NCI-H2107 (cell line): ENCODE measurements at regions not wholly inside any gene's neighbourhood (a gene's known extent, or its start where the extent isn't known, plus 50 kb on each side); places are given as distances from the start of the nearest gene placed in this dataset.

Experiments
- DNase-seq: peaks from one replicate; lab custom pipeline; 2025; lab: John Stamatoyannopoulos, UW

DNA sequence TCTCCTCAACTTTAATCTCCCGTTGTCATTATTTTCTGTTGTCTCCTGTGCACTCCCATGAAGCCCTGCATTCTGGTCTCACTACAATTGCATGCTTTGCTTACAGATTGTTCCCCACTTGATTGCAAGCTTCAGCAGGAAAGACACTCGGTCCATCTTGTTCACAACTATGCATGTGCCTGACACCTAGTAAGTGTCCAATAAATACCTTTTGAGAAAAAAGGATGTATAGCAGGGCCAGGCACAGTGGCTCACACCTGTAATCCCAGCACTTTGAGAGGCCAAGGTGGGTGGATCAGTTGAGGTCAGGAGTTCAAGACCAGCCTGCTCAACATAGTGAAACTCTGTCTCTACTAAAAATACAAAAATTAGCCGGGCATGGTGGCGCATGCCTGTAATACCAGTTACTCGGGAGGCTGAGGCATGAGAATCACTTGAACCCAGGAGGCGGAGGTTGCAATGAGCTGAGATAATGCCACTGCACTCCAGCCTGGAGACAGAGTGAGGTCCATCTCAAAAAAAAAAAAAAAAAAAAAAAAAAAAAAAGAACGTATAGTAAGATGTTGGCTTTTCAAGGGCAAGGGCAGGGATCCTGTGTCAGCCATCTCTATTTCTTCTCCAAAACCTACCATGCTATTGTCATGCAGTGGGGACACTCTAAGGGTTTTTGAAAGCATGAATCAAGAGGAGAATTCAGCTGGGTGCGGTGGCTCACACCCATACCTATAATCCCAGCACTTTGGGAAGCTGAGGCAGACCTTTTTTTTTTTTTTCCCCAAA, 338.3 kb downstream of the MYCN start:
- DNase-seq = no peak

DNA sequence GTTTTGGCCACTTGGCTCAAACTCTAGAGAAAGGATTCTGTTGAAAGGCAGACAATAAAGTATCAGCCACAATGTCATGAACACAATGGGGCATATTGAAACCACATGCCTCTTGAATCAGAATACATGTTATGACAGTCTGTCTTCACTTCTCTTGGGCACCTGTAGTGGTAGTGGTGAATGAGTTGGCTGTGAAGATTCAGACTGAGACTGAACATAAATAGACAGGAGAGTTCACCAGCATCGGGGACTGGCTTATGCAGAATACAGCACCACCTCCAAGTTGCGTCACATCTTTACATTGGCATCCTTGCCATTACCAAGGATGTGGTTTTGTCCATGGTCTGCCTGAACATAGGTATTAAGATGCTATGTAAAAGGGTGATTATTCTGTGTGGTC, 336.8 kb downstream of the MYCN start:
- no peak for DNase-seq

DNA sequence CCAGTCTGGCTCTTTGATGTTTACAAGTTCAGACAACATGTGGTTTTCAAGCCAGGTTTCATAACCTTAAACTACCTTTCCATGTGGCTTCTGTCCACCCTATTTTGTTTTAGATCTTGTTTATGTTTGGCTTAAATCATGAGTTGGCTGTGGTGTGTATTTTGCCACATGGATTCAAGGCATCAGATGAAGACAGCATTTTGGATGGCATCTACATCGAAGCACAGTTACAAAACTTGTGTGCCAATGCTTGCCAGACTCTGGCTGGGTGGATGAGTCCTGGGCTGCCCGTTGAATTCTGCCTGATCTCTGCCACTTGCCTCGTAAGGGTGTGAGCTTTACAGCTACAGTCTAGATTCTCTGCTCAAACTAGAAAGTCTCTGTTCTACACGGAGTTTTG, 335.3 kb downstream of the MYCN start:
- no peak for DNase-seq

DNA sequence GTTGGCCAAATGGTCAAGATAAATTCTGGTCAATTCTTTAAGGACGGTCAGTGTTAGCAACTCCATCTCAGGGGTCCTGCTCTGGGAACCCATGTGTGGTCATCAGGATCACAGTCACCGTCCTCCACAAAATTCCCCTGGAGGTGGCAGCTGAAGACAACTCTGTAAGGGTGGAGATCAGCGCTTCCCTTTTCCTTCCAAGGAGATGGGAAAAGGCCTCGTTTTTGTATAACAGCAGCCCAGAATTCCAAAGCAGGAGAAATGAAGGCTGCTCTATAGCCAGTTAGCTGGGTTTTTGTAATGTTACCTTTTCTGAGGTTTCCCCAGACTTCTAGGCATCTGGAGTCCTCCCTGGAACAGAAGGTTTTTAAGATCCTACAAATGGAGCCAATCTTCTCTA, 334.8 kb downstream of the MYCN start:
- DNase-seq = no peak

DNA sequence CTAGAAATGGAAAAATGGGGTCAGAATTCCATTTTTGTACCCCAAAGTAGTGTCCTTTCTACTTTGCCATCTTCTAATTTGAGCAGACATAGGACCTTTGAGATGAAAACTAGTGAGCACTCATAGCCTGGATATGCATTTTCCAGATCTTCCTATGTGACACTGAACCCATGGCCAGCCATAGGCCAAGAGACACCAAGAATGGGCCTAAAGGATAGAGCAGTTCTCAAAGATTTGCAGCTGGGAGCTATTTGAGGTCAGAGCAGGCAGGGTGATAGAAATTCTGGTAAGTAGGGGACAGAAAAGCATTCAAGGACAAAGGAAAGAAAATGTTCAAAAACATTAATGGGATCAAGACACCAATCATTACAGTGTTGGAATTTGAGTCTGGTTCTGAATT, 332.8 kb downstream of the MYCN start:
- no peak for DNase-seq

DNA sequence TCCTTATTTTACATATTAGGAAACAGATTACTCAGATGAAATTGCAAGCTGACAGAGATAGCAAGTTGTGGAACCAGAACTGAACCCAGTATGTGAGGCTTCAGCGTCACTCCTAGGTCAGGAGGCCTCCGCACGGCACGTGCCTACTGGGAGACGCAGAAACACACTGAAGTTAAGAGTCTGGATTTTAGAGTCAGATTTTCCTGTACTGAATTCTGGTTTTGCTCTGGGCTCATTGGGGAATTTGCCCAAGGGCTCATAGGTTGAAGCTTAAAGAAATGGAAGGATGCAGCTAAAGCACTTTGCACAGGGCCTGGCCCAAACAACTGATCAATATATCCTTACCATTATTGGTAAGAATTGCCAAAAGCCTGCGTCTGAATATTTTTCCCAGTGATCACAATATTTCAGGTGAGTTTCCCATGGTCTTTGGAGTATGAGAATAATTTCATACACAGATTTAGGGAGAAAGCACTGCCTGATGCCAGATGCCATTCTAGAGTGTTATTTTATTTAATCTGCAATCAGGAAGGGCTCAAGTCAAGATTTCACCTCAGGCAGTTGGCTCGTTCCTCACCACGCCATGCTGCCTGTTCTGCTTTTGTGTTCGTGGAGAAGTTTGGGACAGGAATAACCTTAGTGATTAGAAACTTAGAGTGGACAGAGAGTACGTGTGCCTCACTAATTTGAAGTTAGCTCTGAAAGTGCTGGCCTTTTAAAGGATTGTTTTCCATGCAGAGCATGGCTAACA, 331.9 kb downstream of the MYCN start:
- DNase-seq = no peak

DNA sequence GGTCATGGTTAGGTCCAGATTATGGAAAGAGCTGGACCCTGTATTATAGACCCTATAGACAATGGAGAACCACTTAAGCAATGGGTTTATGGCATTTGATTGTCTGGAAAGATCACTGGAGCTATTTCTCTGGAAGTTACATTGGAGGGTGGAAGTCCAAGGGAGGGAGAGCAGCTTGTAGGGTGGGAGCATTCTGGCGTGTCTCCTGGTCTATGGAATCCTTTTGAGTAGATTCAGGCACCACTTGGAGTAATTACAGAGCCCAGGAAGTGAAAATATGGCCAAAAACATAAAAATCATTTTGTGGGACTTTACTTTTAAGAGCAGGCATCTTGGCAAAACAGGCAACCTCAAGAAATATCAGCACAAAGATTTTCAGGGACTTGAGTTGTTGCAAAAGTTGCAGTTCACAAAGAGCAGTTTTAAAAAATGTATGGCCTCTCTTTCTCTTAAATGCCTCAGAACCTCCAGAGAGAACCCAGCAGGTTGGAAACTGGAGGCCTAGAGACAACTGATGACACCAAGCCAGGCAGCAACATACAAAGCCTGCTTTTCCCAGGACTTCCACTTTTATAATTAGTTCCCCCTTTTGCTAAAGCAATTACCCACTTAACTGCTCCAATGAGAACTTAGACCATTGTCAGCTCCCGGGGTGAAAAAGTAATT, 331.0 kb downstream of the MYCN start:
- no peak for DNase-seq

DNA sequence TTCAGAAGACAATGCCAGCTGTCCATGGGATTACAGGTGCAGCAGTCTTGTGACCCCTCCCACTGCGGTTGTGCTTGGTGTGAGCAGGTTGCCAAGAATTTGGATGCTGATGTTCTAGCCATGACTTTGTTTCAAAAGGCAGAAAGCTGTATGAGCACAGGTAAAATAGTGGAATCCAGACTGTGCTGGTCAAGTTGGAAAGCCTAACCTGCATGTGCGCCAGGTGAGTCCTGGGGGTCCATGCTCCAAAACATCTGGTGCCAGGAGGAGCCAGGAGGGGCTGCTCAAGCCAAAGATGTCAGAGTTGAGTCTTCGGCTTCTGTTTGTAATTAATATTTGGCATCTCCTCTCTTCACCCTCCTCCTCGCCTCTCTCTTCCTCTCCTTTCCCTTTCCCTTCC, 330.1 kb downstream of the MYCN start:
- no peak for DNase-seq

DNA sequence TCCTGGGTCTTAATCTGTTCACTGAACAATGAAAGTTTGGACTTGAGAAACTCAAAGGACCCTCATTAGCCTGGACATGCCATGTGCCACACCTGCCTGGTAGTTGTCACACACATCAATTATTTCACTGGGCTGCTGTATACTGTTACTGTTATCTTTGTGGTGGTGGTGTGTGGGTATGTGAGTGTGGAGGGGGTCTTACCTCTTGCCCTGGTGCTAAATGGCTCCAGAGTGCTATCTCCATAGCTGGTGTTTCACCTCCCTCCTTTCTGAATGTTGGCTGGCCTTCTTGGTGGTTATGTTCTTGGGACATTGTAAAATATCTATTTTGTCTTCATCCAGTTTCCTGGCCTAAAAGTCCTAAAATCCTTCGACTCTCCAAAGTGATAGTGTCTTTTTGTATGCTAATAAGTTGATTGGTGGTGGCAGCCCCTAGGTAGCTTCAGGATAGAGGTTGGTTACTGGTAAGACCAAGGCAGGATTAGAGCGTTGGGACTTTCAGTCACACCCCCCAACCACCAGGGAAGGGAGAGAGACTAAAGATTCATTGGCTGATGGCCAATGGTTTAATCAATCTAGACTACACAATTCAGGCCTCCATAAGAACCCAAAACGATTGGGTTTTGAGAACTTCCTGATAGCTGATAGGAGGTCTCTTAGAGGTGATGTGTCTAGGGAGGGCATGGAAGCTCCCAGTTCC, 328.1 kb downstream of the MYCN start:
- DNase-seq = no peak

DNA sequence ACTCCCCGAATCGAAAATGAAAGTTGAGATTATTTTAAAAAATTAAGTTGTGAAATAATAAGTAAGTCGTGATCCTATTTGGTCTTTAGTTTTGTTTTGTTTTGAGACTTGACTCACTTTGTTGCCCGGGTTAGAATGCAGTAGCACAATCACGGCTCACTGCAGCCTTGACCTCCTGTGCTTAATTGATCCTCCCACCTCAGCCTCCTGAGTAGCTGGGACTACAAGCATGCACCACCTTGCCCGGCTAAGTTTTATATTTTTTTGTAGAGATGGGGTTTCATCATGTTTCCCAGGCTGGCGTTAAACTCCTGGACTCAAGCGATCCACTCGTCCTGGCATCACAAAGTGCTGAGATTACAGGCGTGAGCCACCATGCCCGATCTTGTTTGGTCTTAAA, 326.2 kb downstream of the MYCN start:
- DNase-seq = no peak

DNA sequence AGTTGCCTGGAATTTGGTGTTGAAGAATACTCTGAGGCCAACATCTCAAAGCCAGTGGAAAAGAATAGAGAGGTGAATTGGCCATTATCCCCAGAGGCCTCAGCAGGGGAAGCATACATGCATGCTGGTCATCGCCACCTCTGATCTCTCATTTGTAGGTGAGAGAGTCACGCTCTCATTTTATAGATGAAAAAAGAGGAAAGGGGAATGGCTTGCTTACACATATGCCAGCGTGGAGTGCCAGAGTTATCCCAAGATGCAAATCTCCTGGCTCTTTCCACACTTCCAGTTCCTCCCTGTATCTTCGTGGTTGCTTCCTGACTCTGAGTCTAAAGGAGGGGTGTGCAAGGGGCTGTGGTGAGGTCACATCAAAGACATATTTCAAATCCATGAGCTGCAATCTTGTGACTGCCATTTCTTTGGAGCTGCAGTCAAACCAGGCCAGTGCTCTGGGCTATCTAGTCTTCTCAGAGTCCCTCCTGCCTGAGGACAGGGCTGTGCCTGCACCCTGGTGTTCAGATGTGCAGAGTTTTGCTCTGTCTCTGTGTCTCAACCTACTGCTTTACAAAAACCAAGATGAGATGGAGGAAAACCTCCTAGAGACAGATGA, 324.7 kb downstream of the MYCN start:
- DNase-seq = no peak

DNA sequence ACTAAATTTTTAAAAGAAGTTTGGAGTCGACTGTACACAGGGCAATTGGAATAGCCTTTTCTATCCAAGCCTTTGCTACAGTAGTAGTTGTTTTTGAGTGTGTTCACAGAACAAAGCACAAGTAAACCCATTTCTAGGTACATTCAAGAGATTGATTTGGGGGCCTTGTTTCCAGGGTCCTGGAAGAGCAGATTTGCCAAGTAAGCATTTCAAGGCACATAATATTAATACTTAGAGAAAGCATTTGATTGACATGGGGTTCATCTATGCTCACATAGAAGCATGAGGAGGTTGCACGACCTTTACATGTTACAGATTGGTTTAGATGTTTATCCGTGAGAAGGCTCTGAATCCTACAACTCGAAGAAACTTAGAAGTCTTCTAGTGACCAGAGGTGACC, 324.1 kb downstream of the MYCN start:
- DNase-seq = no peak

DNA sequence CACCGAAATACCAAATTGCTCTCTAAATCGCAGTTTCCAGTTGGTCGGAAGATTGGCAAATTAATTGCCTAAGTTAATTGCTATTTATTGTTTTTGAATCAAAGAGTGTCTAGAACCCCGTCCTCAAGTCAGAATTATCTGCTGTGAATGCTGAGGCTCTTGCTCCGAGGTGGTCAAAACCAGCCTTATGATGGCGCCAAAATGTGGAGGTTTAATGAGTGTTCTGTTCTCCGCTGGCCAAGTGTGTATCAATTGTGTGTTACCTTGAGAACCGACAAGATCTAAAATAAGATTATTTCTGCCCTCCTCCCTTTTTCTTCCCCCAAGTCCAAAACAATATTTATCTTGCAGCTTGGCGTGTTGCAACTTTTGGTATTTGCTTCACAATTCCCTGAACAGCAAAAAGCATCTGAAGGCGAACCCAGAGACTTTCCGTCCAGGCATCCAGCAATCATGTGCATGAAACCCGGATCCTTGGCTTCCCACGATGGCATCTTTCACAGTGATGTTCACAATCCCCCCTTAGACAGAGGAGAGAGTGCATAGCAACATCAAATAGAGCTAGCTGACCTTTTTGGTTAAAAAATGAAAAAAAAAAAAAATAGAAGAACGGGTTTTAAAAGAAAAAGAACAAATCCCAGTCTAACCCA, 323.0 kb downstream of the MYCN start:
- no peak for DNase-seq

DNA sequence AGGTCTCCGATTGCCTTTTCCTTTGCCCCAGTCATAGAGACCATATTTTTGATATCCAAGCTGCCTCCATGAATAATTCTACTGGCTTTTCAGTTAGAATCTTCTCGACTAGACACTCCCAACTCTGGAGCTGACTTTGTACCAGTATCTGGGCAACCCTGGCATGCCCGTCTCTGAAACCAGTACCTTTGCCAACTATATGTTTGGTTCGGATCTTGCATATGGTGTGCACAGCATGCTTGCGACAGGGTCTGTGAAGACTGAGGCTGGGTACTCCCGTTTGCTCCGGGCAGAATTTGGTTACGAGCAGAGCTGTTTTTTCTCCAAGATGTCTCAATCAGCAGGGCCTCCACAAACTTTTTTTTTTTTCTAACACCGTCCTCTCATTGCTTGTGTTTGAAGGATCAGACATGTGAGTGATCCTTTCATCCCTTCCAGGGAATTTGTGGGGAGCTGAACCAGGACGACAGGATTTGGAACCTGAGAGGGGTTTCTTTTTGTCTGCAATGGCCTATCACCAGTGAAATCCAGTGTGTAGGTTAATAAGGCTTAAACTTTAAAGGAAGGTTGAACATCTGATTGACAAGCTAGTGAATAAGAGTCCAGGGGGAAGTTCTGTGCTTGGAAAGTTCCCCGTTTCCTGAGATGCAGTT, 322.3 kb downstream of the MYCN start:
- no peak for DNase-seq

DNA sequence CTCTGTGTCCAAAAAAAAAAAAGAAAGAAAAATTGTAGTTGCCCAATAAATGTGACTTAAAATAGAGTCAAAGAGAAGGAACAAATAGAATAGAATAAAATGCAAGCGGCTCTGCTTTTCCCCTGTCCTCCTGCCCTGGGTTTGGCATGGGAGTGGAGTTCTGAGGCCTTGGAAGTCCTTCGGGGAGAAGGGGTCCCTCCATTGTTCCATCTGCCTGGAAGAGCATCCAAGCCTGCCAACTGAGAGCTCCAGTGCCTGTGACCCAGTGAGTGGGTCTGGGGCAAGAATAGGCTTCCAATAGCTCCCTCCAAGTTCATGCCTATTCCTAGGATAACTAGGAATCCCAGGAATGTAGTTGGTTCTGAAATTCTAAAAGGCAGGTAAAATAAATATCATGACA, 321.4 kb downstream of the MYCN start:
- DNase-seq = no peak

DNA sequence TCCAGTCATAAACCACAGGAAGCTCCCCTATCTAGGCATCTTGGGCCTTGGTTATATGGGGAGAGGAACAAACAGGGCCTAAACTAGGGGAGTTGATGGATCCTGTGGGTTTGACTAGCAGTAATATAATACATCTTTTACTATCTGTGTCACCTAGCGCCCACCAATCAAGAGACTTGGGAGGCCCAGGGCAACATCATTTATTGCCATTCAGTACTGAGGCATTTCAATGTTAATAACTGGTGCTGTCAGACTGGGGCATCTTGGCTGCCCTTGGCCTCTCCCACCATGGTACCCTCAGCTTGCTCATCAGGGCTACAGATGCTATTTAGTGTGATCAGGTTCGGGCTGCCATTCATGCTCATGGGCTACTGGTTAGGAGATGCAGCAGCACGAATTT, 320.7 kb downstream of the MYCN start:
- DNase-seq = no peak

DNA sequence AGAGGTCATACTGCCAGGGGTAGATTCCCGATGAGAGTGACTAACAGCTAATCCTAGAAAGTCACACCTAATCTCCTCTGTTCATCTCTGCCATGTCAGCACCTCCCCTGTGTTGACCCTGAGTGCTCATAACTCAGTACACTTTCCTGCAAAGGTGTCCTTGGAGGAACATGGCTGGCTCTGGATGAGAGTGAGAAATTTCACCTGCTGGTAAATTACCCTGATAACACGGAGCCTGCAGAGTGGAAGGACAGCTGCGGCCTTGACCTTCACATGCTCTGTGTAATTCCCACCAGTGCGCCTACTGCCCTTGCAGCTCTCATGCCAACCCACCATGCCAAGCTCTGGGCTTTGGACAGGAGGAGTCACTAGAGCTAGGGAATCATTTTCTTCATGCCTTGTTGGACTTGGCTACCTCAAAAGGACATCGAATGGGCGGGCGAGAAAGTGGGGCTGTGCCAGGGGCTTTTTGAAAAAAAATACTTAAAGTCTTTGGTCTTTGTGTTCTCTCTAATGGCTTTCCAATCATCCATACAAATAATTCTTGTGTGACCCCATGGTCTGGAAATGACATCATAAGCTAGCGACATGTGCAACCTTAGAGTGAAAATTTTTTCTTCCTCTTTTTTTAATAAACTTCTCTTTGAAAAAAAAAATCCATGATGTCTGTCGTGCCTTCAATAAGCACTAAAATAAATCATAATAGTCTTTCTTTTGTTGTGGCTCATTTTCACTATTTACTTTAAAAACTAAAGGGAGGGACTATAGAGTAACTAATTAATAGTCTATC, 319.9 kb downstream of the MYCN start:
- no peak for DNase-seq

DNA sequence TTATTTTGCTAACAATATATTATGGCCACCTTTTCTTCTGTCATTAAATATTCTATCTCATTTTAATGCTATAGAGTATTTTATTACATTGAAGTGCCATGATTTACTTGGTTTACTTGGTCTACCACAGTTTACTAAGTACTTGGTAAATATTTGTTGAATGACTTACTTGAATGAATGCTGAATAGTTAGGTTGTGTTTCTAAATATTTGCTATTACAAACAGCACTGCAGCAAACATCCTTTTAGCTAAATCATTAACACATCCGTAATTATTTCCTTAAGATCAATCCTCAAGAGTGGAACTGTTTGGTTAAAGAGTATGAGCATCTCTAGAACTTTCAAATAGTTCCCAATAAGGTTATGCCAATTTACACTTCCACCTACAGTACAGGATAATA, 318.7 kb downstream of the MYCN start:
- no peak for DNase-seq

DNA sequence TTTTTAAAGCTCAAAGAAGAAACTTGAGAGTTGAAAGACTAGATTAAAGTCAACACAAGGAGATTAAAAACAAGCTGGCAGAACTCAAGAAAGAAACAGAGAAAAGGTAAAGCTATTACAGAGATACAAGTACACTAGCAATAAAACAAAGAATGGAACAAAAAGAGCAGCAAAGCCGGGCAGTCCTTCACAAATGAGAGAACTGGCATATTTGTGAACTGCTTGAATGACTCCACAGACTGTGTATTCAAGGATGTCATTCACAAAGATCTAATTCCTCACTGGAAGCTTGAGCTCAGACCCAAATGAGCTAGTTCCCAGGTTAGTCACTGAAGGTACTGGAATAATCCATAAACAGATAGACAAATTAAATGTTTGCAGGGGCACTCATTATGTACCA, 318.0 kb downstream of the MYCN start:
- DNase-seq = no peak

DNA sequence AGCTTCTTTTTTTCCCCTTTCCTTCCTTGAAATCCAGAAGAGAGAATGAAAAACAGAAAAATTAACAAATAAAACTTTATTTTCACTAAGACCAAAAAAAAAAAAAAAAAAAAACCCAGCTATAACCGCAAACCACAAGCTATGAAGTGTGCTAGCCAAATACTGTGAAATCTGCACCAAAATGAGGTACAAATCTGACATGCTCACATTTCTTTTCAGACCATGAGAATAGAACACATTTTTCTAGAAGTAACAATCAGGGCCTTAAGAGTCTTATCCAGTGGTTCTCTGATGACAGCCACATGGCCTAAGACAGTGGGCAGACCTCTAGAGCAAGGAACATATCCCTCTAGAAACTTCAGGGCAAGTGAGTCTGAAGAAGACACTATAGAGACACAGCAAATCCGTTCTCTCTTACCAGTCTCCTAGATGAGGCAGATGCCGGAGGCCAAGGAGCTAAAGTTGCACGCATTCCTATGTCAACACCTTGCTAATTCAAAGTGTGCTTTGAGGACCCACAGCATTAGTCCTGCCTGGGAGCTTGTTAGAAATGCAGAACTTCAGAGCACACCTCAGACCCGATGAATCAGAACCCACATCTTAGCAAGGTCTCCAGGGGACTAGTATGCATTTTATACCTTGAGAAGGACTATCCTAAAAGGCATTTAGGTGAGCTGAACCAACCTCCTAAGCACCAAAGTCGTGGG, 317.1 kb downstream of the MYCN start:
- no peak for DNase-seq
